K562 (cell line): ENCODE measurements at regions not wholly inside any gene's neighbourhood (a gene's known extent, or its start where the extent isn't known, plus 50 kb on each side); places are given as distances from the start of the nearest gene placed in this dataset.

Experiments
- DPF2 ChIP-seq: fragments of 450-650 bp; IDR thresholded peaks from 2 replicates; pipeline ENCODE4 v1.6.1; 2016
- MEIS2 ChIP-seq: fragments of 450-650 bp; IDR thresholded peaks from 2 replicates; pipeline ENCODE4 v1.6.1; 2014; ENCODE audit warnings: mild to moderate bottlenecking; ENCODE audit not compliant: partially characterized antibody
- NFE2 ChIP-seq: IDR thresholded peaks from 2 replicates; pipeline ENCODE4 v1.6.1; 2014; ENCODE audit warnings: antibody characterized with exemption, low read depth
- PBX2 ChIP-seq, 2 experiments: IDR thresholded peaks in 1 of 2; conservative IDR thresholded peaks in 1 of 2; 2 replicates each; pipeline ENCODE4 v1.6.1; 2016; ENCODE audit warnings: low read depth in 2 of 2, mild to moderate bottlenecking in 1 of 2, missing compliant biosample characterization in 1 of 2, missing genetic modification characterization in 1 of 2, moderate library complexity in 1 of 2
- SMARCE1 ChIP-seq: fragments of 450-650 bp; IDR thresholded peaks from 2 replicates; pipeline ENCODE4 v1.7.1; 2016; ENCODE audit warnings: mild to moderate bottlenecking
- TF ChIP-seq, protein P1 (sequence below): fragments of 450-650 bp; IDR thresholded peaks from 2 replicates; pipeline ENCODE4 v1.6.1; 2016

GRCh38 chr2:144942516-144943256, 422.8 kb upstream of the ZEB2 start (continued):
- TF ChIP-seq, protein P1, sequence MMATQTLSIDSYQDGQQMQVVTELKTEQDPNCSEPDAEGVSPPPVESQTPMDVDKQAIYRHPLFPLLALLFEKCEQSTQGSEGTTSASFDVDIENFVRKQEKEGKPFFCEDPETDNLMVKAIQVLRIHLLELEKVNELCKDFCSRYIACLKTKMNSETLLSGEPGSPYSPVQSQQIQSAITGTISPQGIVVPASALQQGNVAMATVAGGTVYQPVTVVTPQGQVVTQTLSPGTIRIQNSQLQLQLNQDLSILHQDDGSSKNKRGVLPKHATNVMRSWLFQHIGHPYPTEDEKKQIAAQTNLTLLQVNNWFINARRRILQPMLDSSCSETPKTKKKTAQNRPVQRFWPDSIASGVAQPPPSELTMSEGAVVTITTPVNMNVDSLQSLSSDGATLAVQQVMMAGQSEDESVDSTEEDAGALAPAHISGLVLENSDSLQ: peak; percentile 70
- peak; percentile 86 for TF ChIP-seq MEIS2
- TF ChIP-seq SMARCE1: no peak
- peak; percentile 33; the same call in 1 of the 2 replicates for TF ChIP-seq DPF2
- TF ChIP-seq PBX2 (CRISPR knock-in tag; IDR thresholded peaks at IDR 0.05; ENCODE audit: low read depth): no peak
- TF ChIP-seq PBX2 (tag; conservative IDR thresholded peaks at IDR 0.05; ENCODE audit: low read depth): peak; percentile 87
- peak; percentile 40 for TF ChIP-seq NFE2
